SH-SY5Y (cell line): ENCODE measurements at regions not wholly inside any gene's neighbourhood (a gene's known extent, or its start where the extent isn't known, plus 50 kb on each side); places are given as distances from the start of the nearest gene placed in this dataset.

Source experiments
- GATA2 ChIP-seq: IDR thresholded peaks from 2 replicates; pipeline ENCODE4 v1.6.1; 2011; ENCODE audit warnings: mild to moderate bottlenecking, low read depth, low read length
- GATA3 ChIP-seq: IDR thresholded peaks from 2 replicates; pipeline ENCODE4 v1.6.1; 2011; ENCODE audit warnings: low read depth, mild to moderate bottlenecking, low read length, moderate library complexity

GRCh38 chr6:84569882-84570281, 194.5 kb downstream of the TBX18 start:
- TF ChIP-seq GATA2 (no peak), GATA3 (no peak)
